Uterus (tissue), 3 donors: ENCODE measurements at regions not wholly inside any gene's neighbourhood (a gene's known extent, or its start where the extent isn't known, plus 50 kb on each side); places are given as distances from the start of the nearest gene placed in this dataset.

Experiments used
- DNase-seq, 2 donors: peaks; one replicate each; pipeline ENCODE4 v3.0.0-alpha.2; 2019 to 2020
- H3K27ac ChIP-seq, 2 donors: fragments of 200-600 bp; sonication (generic); 1 replicate in 1 of 2; 2 replicates in 1 of 2; pipeline ENCODE4 v1.5.1; 2016 to 2018
- H3K27me3 ChIP-seq, 2 donors: fragments of 200-600 bp; sonication (generic); one replicate each; pipeline ENCODE4 v1.5.1; 2018 to 2019; ENCODE audit warnings: control low read depth in 1 of 2
- H3K36me3 ChIP-seq, 2 donors: fragments of 200-600 bp; sonication (generic); one replicate each; pipeline ENCODE4 v1.5.1; 2019; ENCODE audit warnings: control low read depth in 1 of 2
- H3K4me1 ChIP-seq, 2 donors: fragments of 200-600 bp; sonication (generic); one replicate each; pipeline ENCODE4 v1.5.1; 2018 to 2019; ENCODE audit warnings: control low read depth in 1 of 2
- H3K4me3 ChIP-seq, 2 donors: fragments of 200-600 bp; sonication (generic); 1 replicate in 1 of 2; 2 replicates in 1 of 2; pipeline ENCODE4 v1.5.1; 2018 to 2019; ENCODE audit warnings: mild to moderate bottlenecking in 1 of 2
- H3K9me3 ChIP-seq, 2 donors: fragments of 200-600 bp; sonication (generic); one replicate each; pipeline ENCODE4 v1.5.1; 2019; ENCODE audit warnings: control low read depth in 1 of 2
- POLR2A ChIP-seq, 2 donors: fragments of 450-650 bp; IDR thresholded peaks; one replicate each; pipeline ENCODE4 v1.6.1; 2016; ENCODE audit warnings: antibody characterized with exemption in 2 of 2, mild to moderate bottlenecking in 1 of 2, moderate library complexity in 1 of 2
- intact Hi-C: fragments of 100-400 bp; cut with DNase I; formaldehyde crosslinking; loops from one replicate; pipeline ENCODE4 v1.15.1; 2023; ENCODE audit warnings: low total_unique reads
- TF ChIP-seq, protein P1 (sequence below), 4 experiments: fragments of 200-600 bp in 2 of 4; fragments of 450-650 bp in 2 of 4; sonication (generic) in 2 of 4; IDR thresholded peaks; one replicate each; pipeline ENCODE4 v1.5.1; 2016 to 2019; ENCODE audit warnings: antibody characterized with exemption in 4 of 4, mild to moderate bottlenecking in 2 of 4, moderate library complexity in 1 of 4
- donor health status: DM: yes; HTN: yes; CAD: no.

DNA sequence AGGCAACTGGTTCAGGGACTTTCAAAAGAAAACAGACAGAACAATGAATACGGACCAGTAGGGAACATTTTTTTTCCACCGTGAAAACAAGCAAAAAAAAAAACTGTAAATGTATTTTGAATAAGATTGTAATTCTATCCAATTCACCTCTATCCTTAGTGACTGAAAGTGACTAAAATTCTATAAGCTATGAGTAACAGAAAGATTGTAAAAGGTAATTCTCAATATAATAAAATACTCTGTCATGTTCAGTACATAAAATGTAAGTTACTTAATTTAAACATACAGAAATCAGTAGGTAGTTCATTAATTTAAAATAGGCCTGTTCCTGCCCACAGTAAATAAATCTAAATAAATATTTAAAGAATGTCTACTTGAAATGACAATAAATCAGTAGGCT lies 368.2 kb upstream of the ARHGEF26 start:
- no peak for TF ChIP-seq POLR2A (IDR thresholded peaks at IDR 0.05)
- TF ChIP-seq, protein P1, sequence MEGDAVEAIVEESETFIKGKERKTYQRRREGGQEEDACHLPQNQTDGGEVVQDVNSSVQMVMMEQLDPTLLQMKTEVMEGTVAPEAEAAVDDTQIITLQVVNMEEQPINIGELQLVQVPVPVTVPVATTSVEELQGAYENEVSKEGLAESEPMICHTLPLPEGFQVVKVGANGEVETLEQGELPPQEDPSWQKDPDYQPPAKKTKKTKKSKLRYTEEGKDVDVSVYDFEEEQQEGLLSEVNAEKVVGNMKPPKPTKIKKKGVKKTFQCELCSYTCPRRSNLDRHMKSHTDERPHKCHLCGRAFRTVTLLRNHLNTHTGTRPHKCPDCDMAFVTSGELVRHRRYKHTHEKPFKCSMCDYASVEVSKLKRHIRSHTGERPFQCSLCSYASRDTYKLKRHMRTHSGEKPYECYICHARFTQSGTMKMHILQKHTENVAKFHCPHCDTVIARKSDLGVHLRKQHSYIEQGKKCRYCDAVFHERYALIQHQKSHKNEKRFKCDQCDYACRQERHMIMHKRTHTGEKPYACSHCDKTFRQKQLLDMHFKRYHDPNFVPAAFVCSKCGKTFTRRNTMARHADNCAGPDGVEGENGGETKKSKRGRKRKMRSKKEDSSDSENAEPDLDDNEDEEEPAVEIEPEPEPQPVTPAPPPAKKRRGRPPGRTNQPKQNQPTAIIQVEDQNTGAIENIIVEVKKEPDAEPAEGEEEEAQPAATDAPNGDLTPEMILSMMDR (IDR thresholded peaks at IDR 0.05): no peak
- Histone ChIP-seq H3K4me1 (no peaks in the 10 kb centered on the region), H3K27ac (no peak overlapping the region), H3K9me3 (no peaks in the 10 kb centered on the region), H3K36me3 (no peaks in the 10 kb centered on the region), H3K4me3 (no peak overlapping the region), H3K27me3 (no peaks in the 10 kb centered on the region)
- intact Hi-C loops: no loop called here
- DNase-seq: no peak

DNA sequence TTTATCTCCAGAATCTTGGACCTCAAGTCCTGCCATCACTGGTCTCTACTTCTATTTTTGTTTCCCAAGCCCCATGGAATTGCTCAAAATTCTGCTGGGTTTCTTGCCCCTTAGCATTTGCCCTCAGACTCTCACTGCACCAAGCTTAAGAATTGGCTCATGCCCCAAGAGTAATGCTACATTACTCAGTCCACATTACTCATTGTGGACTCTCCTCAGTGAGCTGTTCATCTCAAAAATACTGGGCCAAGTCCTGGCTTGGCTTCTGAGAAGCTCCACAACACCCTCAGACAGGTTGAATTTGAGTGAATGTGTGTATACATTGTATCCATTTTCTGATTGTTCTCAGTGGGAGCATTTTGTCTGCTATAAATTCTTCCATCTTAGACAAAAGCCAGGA lies 364.4 kb upstream of the ARHGEF26 start:
- Histone ChIP-seq H3K9me3 (no peaks in the 10 kb centered on the region), H3K4me1 (no peaks in the 10 kb centered on the region), H3K36me3 (no peaks in the 10 kb centered on the region), H3K27me3 (no peaks in the 10 kb centered on the region), H3K27ac (no peak overlapping the region), H3K4me3 (no peak overlapping the region)
- DNase-seq: no peak
- intact Hi-C loops: no loop called here
- TF ChIP-seq, protein P1 (IDR thresholded peaks at IDR 0.05): no peak
- no peak for TF ChIP-seq POLR2A (IDR thresholded peaks at IDR 0.05)

DNA sequence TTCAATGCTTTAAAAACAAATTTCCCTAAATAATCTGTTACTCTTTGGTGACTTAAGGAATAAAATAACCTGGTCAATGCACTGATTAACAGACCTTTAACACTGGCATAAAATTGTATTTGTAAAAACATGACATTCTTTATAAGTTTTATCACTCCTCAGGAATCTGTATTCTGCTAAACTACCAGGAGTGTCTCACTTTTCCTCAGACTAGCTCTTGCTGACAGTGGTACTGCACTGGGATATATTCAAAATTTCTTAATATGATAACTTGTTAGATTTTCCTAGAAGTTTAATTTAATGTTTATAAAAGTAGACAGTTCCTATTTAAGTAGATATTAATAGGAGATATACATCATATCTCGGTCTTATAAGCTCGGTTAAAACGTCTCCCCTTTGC lies 363.4 kb upstream of the ARHGEF26 start:
- no peaks in the 10 kb centered on the region for H3K36me3 ChIP-seq
- H3K9me3 ChIP-seq: no peaks in the 10 kb centered on the region
- DNase-seq: no peak
- TF ChIP-seq, protein P1 (IDR thresholded peaks at IDR 0.05): no peak
- no peak overlapping the region for H3K27ac ChIP-seq
- H3K4me3 ChIP-seq: no peak overlapping the region
- intact Hi-C loops: no loop called here
- no peaks in the 10 kb centered on the region for H3K4me1 ChIP-seq
- H3K27me3 ChIP-seq: no peaks in the 10 kb centered on the region

DNA sequence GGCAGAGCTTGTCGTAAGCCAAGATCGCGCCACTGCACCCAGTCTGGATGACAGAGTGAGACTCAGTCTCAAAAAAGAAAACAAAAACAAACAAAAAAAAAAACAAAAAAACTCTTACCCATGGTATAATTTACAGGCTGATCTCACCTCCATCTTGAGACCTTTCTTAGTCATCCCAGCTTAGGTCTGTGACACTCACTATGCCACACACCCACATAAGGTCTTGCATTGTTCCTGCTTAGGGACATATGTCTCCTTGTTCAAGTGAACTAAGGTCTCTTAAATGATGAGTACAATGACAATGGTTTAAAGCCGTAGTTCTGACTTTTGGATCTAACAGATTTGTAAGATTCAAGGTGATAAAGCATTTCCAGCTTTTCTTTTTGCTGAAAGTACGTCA lies 360.2 kb upstream of the ARHGEF26 start:
- no peaks in the 10 kb centered on the region for H3K27me3 ChIP-seq
- TF ChIP-seq POLR2A (IDR thresholded peaks at IDR 0.05): no peak
- TF ChIP-seq, protein P1 (IDR thresholded peaks at IDR 0.05): no peak
- no peaks in the 10 kb centered on the region for H3K36me3 ChIP-seq
- H3K27ac ChIP-seq: no peak overlapping the region
- no peaks in the 10 kb centered on the region for H3K4me1 ChIP-seq
- no peak for DNase-seq
- intact Hi-C loops: no loop called here
- no peak overlapping the region for H3K4me3 ChIP-seq
- H3K9me3 ChIP-seq: no peaks in the 10 kb centered on the region

DNA sequence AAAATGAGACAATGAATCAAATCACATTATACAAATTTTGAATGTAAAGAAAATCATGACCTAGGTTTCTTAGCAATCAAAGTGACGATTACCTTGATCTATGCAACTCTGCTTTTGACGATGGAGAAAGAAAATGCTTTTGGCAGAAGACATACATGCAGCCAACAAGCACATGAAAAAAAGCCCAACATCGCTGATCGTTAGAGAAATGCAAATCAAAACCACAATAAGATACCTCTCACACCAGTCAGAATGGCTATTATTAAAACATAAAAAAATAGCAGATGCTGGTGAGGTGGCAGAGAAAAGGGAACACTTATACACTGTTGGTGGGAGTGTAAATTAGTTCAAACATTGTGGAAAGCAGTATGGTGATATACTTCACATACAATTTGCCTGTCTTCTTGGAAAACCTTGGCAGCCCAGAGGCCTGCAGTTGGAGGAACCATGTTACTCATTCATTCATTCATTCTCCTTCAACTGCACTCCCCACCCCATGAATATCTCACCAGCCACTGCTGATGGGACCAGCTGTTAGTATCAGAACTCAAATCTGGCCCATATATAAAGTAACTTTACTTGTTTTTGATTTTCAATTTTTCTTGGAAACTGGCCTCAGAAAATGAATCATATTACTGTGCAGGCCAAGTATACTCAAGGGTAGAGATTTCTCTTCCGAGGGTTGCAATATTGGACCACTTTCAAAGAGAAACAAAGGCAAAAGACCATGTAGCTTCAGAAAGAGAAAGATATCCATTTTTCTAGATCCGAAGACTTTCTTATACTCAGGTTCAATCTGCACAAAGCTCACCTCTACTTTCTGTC lies 358.6 kb upstream of the ARHGEF26 start:
- H3K9me3 ChIP-seq: no peaks in the 10 kb centered on the region
- no peak overlapping the region for H3K27ac ChIP-seq
- no peaks in the 10 kb centered on the region for H3K36me3 ChIP-seq
- H3K27me3 ChIP-seq: no peaks in the 10 kb centered on the region
- DNase-seq: no peak
- intact Hi-C loops: no loop called here
- no peaks in the 10 kb centered on the region for H3K4me1 ChIP-seq
- H3K4me3 ChIP-seq: no peak overlapping the region
- TF ChIP-seq, protein P1 (IDR thresholded peaks at IDR 0.05): no peak
- no peak for TF ChIP-seq POLR2A (IDR thresholded peaks at IDR 0.05)
